ENCODE measurements at regions not wholly inside any gene's neighbourhood (a gene's known extent, or its start where the extent isn't known, plus 50 kb on each side); places are given as distances from the start of the nearest gene placed in this dataset.

DNA sequence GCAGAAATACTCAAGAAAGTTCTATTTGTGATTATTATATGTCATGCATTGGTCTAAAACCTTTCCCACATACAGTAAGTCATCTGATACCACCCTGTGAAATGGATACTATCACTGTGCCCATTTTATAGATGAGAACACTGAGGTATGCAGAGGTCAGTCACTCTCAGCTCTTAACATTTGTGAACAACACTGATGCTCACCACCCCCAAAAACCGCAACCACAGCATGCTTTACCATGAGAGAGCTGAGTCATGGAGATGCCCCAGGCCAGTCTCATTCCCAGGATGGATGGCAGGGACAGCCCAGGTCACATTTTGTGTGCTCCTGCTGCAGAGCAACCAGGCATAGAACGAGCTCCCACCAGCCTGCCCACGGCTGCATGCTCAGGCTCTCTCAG is 53.5 kb upstream of the IRX1 start:
- TF ChIP-seq NR2C1 (IDR thresholded peaks at IDR 0.05) (no peak), POLR2A (IDR thresholded peaks at IDR 0.05; ENCODE audit: low read depth, low read length) (no peak), SIX5 (IDR thresholded peaks at IDR 0.05; ENCODE audit: low read depth, low read length, severe bottlenecking) (no peak), FOXM1 (IDR thresholded peaks at IDR 0.05; ENCODE audit: low read depth, low read length) (no peak), SMC3 (IDR thresholded peaks at IDR 0.05; ENCODE audit: borderline replicate concordance, low read length) (no peak), ZNF384 (IDR thresholded peaks at IDR 0.05; ENCODE audit: borderline replicate concordance, low read depth, low read length) (no peak), SPI1 (IDR thresholded peaks at IDR 0.05; ENCODE audit: borderline replicate concordance, insufficient read depth, low read depth, low read length) (no peak), RB1 (IDR thresholded peaks at IDR 0.05; ENCODE audit: borderline replicate concordance) (no peak), TCF7 (IDR thresholded peaks at IDR 0.05; ENCODE audit: borderline replicate concordance) (no peak)
